K562 (cell line): ENCODE measurements at regions not wholly inside any gene's neighbourhood (a gene's known extent, or its start where the extent isn't known, plus 50 kb on each side); places are given as distances from the start of the nearest gene placed in this dataset.

Source experiments
- ATAC-seq: fragments of 200-7000 bp; cut with Tn5 transposase; 3 replicates; pipeline ENCODE4 v1.9.1; 2020; ENCODE audit warnings: moderate library complexity
- BruUV-seq: library from RNA; stranded (reverse); fragments of 400-500 nt; replicated peaks from 2 replicates; lab custom pipeline; 2021; lab: Mats Ljungman, UMichigan
- CTCF ChIA-PET: fragments of 300-600 bp; formaldehyde crosslinking; extraction: SDS; loops from one replicate; lab custom pipeline; 2021; ENCODE audit warnings: low intra/inter-chr PET ratio; lab: Yijun Ruan, JAX
- POLR2A ChIA-PET: fragments of 300-600, 350-650 bp; sonication (Branson Sonifier 250); formaldehyde crosslinking; extraction: SDS; loops from one replicate; lab custom pipeline; 2021; ENCODE audit warnings: antibody characterized with exemption, inconsistent platforms; lab: Yijun Ruan, JAX
- DNase-seq, 4 experiments: peaks; one replicate each; pipeline versions ENCODE4 v3.0.0 to v3.0.0-alpha.2; 2011 to 2018; ENCODE audit warnings: low spot score in 3 of 4, mixed read lengths in 3 of 4; ENCODE audit errors: extremely low read depth in 1 of 4
- FAIRE-seq: peaks from 2 replicates; lab custom pipeline; 2011; peaks lifted over from hg19 to GRCh38; lab: Jason Lieb, UNC
- H2AFZ ChIP-seq: 2 replicates; pipeline ENCODE4 v1.6.0; 2011; ENCODE audit warnings: low read depth, low read length, control low read depth, inconsistent platforms
- H3K27ac ChIP-seq: fragments of 200-600 bp; 3 replicates; pipeline ENCODE4 v1.8.0; 2011; ENCODE audit warnings: low read depth, mild to moderate bottlenecking, control low read depth, inconsistent platforms, low read length, moderate library complexity, mixed read lengths; ENCODE audit errors: extremely low read depth
- H3K27me3 ChIP-seq, 2 experiments: fragments of 300-600 bp in 1 of 2; 2 replicates in 1 of 2; 3 replicates in 1 of 2; pipeline versions ENCODE4 v1.6.0 to v1.8.0; 2011; ENCODE audit warnings: inconsistent platforms in 2 of 2, low read length in 2 of 2, mild to moderate bottlenecking in 1 of 2, mixed read lengths in 1 of 2, moderate library complexity in 1 of 2; ENCODE audit not compliant: control insufficient read depth in 2 of 2, insufficient read depth in 2 of 2
- H3K36me3 ChIP-seq: fragments of 300-600 bp; 3 replicates; pipeline ENCODE4 v1.8.0; 2011; ENCODE audit warnings: mild to moderate bottlenecking, low read length, inconsistent platforms; ENCODE audit not compliant: control insufficient read depth, insufficient read depth
- H3K4me1 ChIP-seq, 2 experiments: fragments of 200-600 bp in 1 of 2; replicated peaks in 1 of 2; 2 replicates in 1 of 2; 3 replicates in 1 of 2; pipeline versions ENCODE4 v1.5.1 to v1.8.0; 2011; ENCODE audit warnings: inconsistent platforms in 2 of 2, low read length in 2 of 2, mild to moderate bottlenecking in 1 of 2, mixed read lengths in 1 of 2, moderate library complexity in 1 of 2; ENCODE audit not compliant: control insufficient read depth in 2 of 2, insufficient read depth in 2 of 2
- H3K4me2 ChIP-seq: 2 replicates; pipeline ENCODE4 v1.6.1; 2011; ENCODE audit warnings: low read length, control low read depth, inconsistent platforms, mixed read lengths; ENCODE audit not compliant: insufficient read depth
- H3K4me3 ChIP-seq: fragments of 200-600 bp; sonication (generic), shearing (Covaris generic); 2 replicates; pipeline ENCODE4 v1.5.1; 2016; ENCODE audit warnings: control low read depth, inconsistent platforms
- H3K79me2 ChIP-seq: fragments of 200-600 bp; 3 replicates; pipeline ENCODE4 v1.8.0; 2011; ENCODE audit warnings: low read length, inconsistent platforms; ENCODE audit not compliant: control insufficient read depth, insufficient read depth
- H3K9ac ChIP-seq, 2 experiments: 2 replicates each; pipeline versions ENCODE4 v1.6.0 to v1.6.1; 2011; ENCODE audit warnings: low read depth in 2 of 2, low read length in 2 of 2, control low read depth in 1 of 2, inconsistent platforms in 1 of 2, mild to moderate bottlenecking in 1 of 2, mixed read lengths in 1 of 2; ENCODE audit not compliant: insufficient read depth in 1 of 2
- H3K9me1 ChIP-seq: one replicate; pipeline ENCODE4 v1.6.0; 2011; ENCODE audit warnings: inconsistent platforms, mild to moderate bottlenecking, low read length, moderate library complexity; ENCODE audit not compliant: control insufficient read depth, insufficient read depth
- H3K9me3 ChIP-seq: replicated peaks from 2 replicates; pipeline ENCODE4 v1.5.1; 2011; ENCODE audit warnings: low read depth, low read length, inconsistent platforms; ENCODE audit not compliant: control insufficient read depth, insufficient read depth
- H4K20me1 ChIP-seq: replicated peaks from 2 replicates; pipeline ENCODE4 v1.6.1; 2011; ENCODE audit warnings: low read length, inconsistent platforms, mixed read lengths; ENCODE audit not compliant: control insufficient read depth, insufficient read depth
- COPS2 ChIP-seq: fragments of 450-650 bp; conservative IDR thresholded peaks from 2 replicates; pipeline ENCODE4 v1.6.1; 2016; ENCODE audit warnings: mild to moderate bottlenecking, moderate library complexity
- FOXJ2 ChIP-seq: fragments of 200-800 bp; sonication (Bioruptor generic); IDR thresholded peaks from 2 replicates; pipeline ENCODE4 v1.6.1; 2016; ENCODE audit warnings: missing genetic modification characterization, missing compliant biosample characterization
- HCFC1 ChIP-seq: IDR thresholded peaks from 2 replicates; pipeline ENCODE4 v1.6.1; 2012; ENCODE audit warnings: low read depth, low read length, improper control_type of control experiment
- HDAC8 ChIP-seq: fragments of 450-650 bp; IDR thresholded peaks from 2 replicates; pipeline ENCODE4 v1.6.1; 2016; ENCODE audit warnings: mild to moderate bottlenecking, missing genetic modification characterization, moderate library complexity, missing compliant biosample characterization
- MEIS2 ChIP-seq: fragments of 450-650 bp; IDR thresholded peaks from 2 replicates; pipeline ENCODE4 v1.6.1; 2014; ENCODE audit warnings: mild to moderate bottlenecking; ENCODE audit not compliant: partially characterized antibody
- POLR3A ChIP-seq: IDR thresholded peaks from 2 replicates; pipeline ENCODE4 v1.6.1; 2011; ENCODE audit warnings: borderline replicate concordance, mild to moderate bottlenecking, moderate library complexity; ENCODE audit not compliant: insufficient read length, insufficient read depth; ENCODE audit errors: extremely low read depth
- PYGO2 ChIP-seq: fragments of 450-650 bp; IDR thresholded peaks from 2 replicates; pipeline ENCODE4 v1.6.1; 2016; ENCODE audit warnings: mild to moderate bottlenecking, missing genetic modification characterization, moderate library complexity, missing compliant biosample characterization
- XRCC3 ChIP-seq: fragments of 450-650 bp; IDR thresholded peaks from 2 replicates; pipeline ENCODE4 v1.6.1; 2017; ENCODE audit warnings: mild to moderate bottlenecking, moderate library complexity
- WGBS: fragments of 100-300 bp; shearing (Covaris generic); methylation state at CpG from one replicate; pipeline ENCODE4 v1.1.6; 2016; ENCODE audit warnings: low coverage, mixed read lengths; ENCODE audit not compliant: insufficient coverage; ENCODE audit errors: missing lambda C conversion rate; 5-methylcytosine and 5-hydroxymethylcytosine counted together
- in situ Hi-C: fragments of 300-500 bp; cut with MboI; formaldehyde crosslinking; loops from 4 replicates; pipeline ENCODE4 v1.15.0; 2018; ENCODE audit warnings: inconsistent platforms, mixed read lengths
- intact Hi-C: fragments of 100-400 bp; cut with micrococcal nuclease; formaldehyde crosslinking; loops from 2 replicates; pipeline ENCODE4 v1.14.2; 2022
- TF ChIP-seq, protein P1 (sequence below), 2 experiments: fragments of 450-650 bp; formaldehyde crosslinking in 1 of 2; IDR thresholded peaks; 2 replicates each; pipeline versions ENCODE4 v1.4.0 to v1.6.1; 2014 to 2020; ENCODE audit warnings: mild to moderate bottlenecking in 2 of 2, borderline replicate concordance in 1 of 2, low read depth in 1 of 2

DNA sequence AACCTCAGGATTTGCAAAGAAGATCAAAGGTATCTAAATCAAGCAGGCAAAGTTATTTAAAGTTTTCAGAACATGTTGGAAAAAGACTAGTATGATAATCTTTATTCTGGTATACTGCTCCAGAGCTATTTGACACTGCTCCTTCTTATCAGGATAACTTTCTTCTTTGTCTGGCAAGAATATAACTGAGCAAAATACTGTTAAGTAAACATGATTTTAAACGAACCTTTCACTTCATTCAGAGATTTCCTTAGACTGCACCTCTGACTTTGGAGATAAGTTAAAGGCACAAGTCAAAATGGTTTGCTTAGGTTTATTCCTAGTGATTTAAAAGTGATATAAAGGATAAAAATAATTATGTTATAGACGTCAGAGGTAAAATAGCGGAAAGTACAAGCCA is 103.9 kb upstream of the CCDC190 start:
- H3K4me2 ChIP-seq, result no peak overlapping the region
- intact Hi-C loops, result no loop called here
- H3K4me3 ChIP-seq, result no peak overlapping the region
- CTCF ChIA-PET, result no interaction called here
- in situ Hi-C loops, result no loop called here
- H3K9me3 ChIP-seq, result no peaks in the 10 kb centered on the region
- DNase-seq, result no peak
- H2AFZ ChIP-seq, result no peak overlapping the region
- H3K36me3 ChIP-seq, result no peaks in the 10 kb centered on the region
- FAIRE-seq, result no peak
- no peaks in the 10 kb centered on the region for H3K79me2 ChIP-seq
- H3K9me1 ChIP-seq, result no peaks in the 10 kb centered on the region
- ATAC-seq, result no peak
- WGBS, result 0% methylated on average over 3 of the region's 3 CpGs
- H3K4me1 ChIP-seq, result no peaks in the 10 kb centered on the region
- TF ChIP-seq HCFC1 (no peak), POLR3A (no peak), HDAC8 (tag) (no peak), FOXJ2 (tag) (no peak), MEIS2 (no peak), COPS2 (no peak), XRCC3 (no peak), PYGO2 (tag) (no peak)
- TF ChIP-seq, protein P1, sequence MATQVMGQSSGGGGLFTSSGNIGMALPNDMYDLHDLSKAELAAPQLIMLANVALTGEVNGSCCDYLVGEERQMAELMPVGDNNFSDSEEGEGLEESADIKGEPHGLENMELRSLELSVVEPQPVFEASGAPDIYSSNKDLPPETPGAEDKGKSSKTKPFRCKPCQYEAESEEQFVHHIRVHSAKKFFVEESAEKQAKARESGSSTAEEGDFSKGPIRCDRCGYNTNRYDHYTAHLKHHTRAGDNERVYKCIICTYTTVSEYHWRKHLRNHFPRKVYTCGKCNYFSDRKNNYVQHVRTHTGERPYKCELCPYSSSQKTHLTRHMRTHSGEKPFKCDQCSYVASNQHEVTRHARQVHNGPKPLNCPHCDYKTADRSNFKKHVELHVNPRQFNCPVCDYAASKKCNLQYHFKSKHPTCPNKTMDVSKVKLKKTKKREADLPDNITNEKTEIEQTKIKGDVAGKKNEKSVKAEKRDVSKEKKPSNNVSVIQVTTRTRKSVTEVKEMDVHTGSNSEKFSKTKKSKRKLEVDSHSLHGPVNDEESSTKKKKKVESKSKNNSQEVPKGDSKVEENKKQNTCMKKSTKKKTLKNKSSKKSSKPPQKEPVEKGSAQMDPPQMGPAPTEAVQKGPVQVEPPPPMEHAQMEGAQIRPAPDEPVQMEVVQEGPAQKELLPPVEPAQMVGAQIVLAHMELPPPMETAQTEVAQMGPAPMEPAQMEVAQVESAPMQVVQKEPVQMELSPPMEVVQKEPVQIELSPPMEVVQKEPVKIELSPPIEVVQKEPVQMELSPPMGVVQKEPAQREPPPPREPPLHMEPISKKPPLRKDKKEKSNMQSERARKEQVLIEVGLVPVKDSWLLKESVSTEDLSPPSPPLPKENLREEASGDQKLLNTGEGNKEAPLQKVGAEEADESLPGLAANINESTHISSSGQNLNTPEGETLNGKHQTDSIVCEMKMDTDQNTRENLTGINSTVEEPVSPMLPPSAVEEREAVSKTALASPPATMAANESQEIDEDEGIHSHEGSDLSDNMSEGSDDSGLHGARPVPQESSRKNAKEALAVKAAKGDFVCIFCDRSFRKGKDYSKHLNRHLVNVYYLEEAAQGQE (IDR thresholded peaks at IDR 0.05; ENCODE audit: borderline replicate concordance), result no peak
- TF ChIP-seq, protein P1 (CRISPR knock-in tag; IDR thresholded peaks at IDR 0.05; ENCODE audit: low read depth), result no peak
- no TSS peak for BruUV-seq
- POLR2A ChIA-PET, result no interaction called here
- H4K20me1 ChIP-seq, result no peaks in the 10 kb centered on the region
- no peak overlapping the region for H3K27ac ChIP-seq
- H3K9ac ChIP-seq, result no peak overlapping the region
- H3K27me3 ChIP-seq, result no peaks in the 10 kb centered on the region
